Brain microvascular endothelial cell (primary cell): ENCODE measurements at regions not wholly inside any gene's neighbourhood (a gene's known extent, or its start where the extent isn't known, plus 50 kb on each side); places are given as distances from the start of the nearest gene placed in this dataset.
A peak's percentile ranks its signal among the peaks of the same experiment; 100 is the strongest.

Experiments used
- DNase-seq: peaks from one replicate; pipeline ENCODE4 v3.0.0-alpha.2; 2020
- H3K27ac ChIP-seq: fragments of 250-450 bp; sonication (Bioruptor Pico); 2 replicates; pipeline ENCODE4 v1.5.1; 2020; ENCODE audit warnings: mild to moderate bottlenecking, moderate library complexity
- H3K27me3 ChIP-seq: fragments of 250-450 bp; sonication (Bioruptor Pico); replicated peaks from 2 replicates; pipeline ENCODE4 v1.5.1; 2020; ENCODE audit warnings: mild to moderate bottlenecking
- H3K36me3 ChIP-seq: fragments of 250-450 bp; sonication (Bioruptor Pico); replicated peaks from 2 replicates; pipeline ENCODE4 v1.5.1; 2020; ENCODE audit warnings: mild to moderate bottlenecking
- H3K4me3 ChIP-seq: 2 replicates; pipeline ENCODE4 v1.5.1; 2011; ENCODE audit warnings: low read depth, mild to moderate bottlenecking, control low read depth, low read length, moderate library complexity
- in situ Hi-C: cut with HindIII; loops from 2 replicates; pipeline ENCODE4 v1.10.0; 2017; ENCODE audit warnings: low sequenced_read_pairs, low pct_ligation_motif_present
- TF ChIP-seq, protein P1 (sequence below): IDR thresholded peaks from 2 replicates; pipeline ENCODE4 v1.5.1; 2011; ENCODE audit warnings: low read depth, mild to moderate bottlenecking, moderate library complexity, low read length, control low read depth, inconsistent platforms; ENCODE audit errors: missing control alignments

DNA sequence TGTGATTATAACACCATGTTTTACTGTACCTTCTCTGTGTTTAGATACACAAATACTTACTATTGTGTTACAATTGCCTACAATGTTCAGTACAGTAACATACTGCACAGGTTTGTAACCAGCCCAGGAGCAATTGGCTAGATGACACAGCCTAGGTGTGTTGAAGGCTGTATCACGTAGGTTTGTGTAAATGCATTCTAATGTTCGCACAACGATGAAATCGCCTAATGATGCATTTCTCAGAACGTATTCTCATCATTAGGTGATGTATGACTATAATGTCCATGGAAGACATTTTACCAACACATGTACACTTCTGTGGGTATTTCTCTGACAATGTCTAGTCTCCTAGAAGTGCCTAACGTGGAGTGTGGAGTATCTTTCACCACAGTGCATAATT is 165.9 kb upstream of the KLF7 start:
- DNase-seq, result no peak
- no peak overlapping the region for H3K4me3 ChIP-seq
- no peaks in the 10 kb centered on the region for H3K27me3 ChIP-seq
- H3K27ac ChIP-seq, result peak overlapping the region; percentile 73
- H3K36me3 ChIP-seq, result no peaks in the 10 kb centered on the region
- TF ChIP-seq, protein P1, sequence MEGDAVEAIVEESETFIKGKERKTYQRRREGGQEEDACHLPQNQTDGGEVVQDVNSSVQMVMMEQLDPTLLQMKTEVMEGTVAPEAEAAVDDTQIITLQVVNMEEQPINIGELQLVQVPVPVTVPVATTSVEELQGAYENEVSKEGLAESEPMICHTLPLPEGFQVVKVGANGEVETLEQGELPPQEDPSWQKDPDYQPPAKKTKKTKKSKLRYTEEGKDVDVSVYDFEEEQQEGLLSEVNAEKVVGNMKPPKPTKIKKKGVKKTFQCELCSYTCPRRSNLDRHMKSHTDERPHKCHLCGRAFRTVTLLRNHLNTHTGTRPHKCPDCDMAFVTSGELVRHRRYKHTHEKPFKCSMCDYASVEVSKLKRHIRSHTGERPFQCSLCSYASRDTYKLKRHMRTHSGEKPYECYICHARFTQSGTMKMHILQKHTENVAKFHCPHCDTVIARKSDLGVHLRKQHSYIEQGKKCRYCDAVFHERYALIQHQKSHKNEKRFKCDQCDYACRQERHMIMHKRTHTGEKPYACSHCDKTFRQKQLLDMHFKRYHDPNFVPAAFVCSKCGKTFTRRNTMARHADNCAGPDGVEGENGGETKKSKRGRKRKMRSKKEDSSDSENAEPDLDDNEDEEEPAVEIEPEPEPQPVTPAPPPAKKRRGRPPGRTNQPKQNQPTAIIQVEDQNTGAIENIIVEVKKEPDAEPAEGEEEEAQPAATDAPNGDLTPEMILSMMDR, result no peak
- in situ Hi-C loops, result no loop called here

DNA sequence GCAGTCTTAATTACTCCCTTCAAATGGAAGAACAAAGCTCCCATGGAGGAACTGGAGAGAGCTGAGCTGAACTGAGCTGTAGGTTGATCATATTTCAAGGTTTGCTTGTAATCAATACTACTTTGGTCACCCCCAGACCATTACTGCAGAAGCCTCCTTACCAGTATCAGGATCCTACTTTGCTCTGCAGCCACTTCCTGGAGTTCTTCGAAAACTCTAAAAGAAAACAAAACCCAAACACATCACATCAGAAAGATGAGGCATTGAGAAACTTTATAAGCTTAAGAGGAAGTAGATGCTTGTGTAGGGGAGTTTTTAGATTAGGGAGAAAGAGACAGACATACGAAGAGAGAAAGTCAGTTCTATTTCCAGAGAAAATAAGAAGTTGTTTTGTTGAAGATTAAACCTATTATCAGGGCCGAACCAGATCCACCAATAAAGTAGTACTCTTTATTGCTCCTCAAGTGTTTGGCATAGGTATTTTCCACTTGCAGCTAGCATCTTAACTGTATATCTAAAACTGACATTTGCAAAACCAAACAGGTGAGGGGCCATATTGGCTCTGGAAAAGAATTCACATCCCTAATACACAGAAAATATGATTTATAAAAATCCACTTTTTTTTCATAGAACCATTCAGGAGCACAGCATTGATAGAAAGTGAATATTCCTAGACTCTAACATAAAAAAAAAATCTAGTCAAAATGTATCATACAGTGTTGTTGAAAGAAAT is 166.9 kb upstream of the KLF7 start:
- no peak overlapping the region for H3K4me3 ChIP-seq
- H3K36me3 ChIP-seq, result no peaks in the 10 kb centered on the region
- in situ Hi-C loops, result no loop called here
- no peaks in the 10 kb centered on the region for H3K27me3 ChIP-seq
- H3K27ac ChIP-seq, result peak overlapping the region; percentile 98
- TF ChIP-seq, protein P1, result no peak
- no peak for DNase-seq

DNA sequence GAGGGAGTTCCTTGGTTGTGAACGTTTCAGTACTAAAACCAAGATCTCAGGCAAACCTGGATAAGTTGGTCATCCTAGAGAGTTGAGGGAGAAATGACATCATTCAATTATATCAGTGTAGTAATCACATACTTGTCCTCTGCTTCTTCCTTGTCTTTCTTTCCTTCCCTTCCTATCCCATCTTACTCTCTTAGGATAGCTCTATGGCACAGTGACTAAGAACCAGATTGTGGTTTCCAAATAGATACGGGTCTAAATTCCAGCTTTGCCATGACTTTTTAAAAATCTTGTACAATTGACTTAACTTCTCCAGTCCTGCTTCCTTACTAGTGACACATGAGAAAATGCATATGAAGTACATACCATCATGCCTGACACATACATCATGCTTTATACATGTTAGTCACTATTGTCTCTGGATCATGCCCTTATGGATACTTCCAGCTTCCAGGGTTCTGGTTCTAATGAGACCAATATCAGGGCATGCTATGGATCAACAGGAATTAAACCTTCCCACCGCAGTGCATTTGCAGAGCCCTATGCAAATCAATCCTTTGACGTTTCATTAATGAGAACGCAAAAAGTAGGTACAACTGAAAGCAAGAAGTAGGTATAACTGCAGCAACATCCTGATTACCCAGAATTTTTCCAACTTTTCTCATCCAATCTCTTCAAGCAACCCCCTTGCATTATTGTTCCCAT is 168.0 kb upstream of the KLF7 start:
- peak overlapping the region; percentile 98 for H3K27ac ChIP-seq
- no peak overlapping the region for H3K4me3 ChIP-seq
- TF ChIP-seq, protein P1, result no peak
- no peak for DNase-seq
- no peaks in the 10 kb centered on the region for H3K27me3 ChIP-seq
- H3K36me3 ChIP-seq, result no peaks in the 10 kb centered on the region
- in situ Hi-C loops, result no loop called here

- DNase-seq, result no peak
- Histone ChIP-seq H3K36me3 (no peaks in the 10 kb centered on the region), H3K4me3 (peak overlapping the region; percentile 39), H3K27me3 (no peaks in the 10 kb centered on the region), H3K27ac (peak overlapping the region; percentile 98)
- TF ChIP-seq, protein P1, result no peak
- in situ Hi-C loops, result no loop called here
Observed at GRCh38 chr2:207334301-207334623, 168.5 kb upstream of the KLF7 start.

DNA sequence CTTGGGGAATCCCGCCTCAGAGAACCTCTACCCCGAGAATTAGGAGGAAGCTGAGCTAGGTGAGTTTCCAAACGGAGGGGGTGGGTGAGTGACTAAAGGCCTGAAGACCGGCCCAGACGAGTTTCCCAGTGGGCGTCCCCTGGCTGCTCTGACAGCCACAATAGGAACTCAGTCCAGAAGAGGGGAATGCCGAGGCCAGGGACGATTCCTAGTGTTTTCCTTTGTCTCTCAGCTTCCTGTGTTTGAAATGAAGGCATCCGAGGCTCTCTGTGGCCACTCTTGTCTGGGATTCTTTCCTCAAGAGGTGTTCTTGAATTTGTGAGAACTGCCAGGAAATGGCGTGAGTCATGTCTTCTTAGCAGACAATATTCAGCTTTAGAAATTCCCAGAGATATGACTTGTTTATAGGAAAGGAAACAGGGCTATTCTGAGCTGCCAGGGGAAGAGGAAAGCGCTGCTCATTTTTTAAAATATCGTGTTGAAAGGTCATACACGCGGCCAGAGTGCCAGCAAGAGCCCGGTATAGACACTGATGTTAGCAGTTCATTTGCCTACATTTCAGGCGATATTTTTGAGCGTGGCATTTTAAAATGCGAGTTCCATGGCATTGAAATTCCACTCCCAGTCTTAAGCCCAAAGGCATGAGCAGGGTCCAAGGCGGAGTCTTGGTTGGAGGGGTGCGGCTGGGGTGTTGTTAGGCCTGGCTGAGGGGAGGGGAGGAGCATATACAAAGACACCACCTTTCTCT is 169.1 kb upstream of the KLF7 start:
- Histone ChIP-seq H3K36me3 (no peaks in the 10 kb centered on the region), H3K4me3 (peak overlapping the region; percentile 39), H3K27ac (peak overlapping the region; percentile 98), H3K27me3 (no peaks in the 10 kb centered on the region)
- in situ Hi-C loops, result no loop called here
- peak; percentile 99 for DNase-seq
- TF ChIP-seq, protein P1, result peak; percentile 3
